ENCODE measurements at regions not wholly inside any gene's neighbourhood (a gene's known extent, or its start where the extent isn't known, plus 50 kb on each side); places are given as distances from the start of the nearest gene placed in this dataset.

- no peak for TF ChIP-seq POLR2A (IDR thresholded peaks at IDR 0.05)
- TF ChIP-seq CTCF (IDR thresholded peaks at IDR 0.05 in 8 of 11, conservative IDR thresholded peaks at IDR 0.05 in 3 of 11): no peak
- TF ChIP-seq POLR2AphosphoS5 (IDR thresholded peaks at IDR 0.05): no peak
Observed at GRCh38 chr19:56969156-56969555, 128.6 kb upstream of the PEG3 start.

All from spleen (tissue), 7 donors.